ENCODE measurements at regions not wholly inside any gene's neighbourhood (a gene's known extent, or its start where the extent isn't known, plus 50 kb on each side); places are given as distances from the start of the nearest gene placed in this dataset.
"Not testable (repeated sequence)": the region's sequence is repeated elsewhere in the genome, so short reads cannot be mapped to it uniquely, and the experiment has no call there.

- DNase-seq (ENCODE audit: low read depth in 1 of 2, low spot score in 1 of 2) = not testable (repeated sequence)
Observed at GRCh38 chr1:173394813-173395212, 82.3 kb upstream of the PRDX6 start.

GRCh38 chr1:173395762-173396161 is 81.4 kb upstream of the PRDX6 start:
- DNase-seq (ENCODE audit: low read depth in 1 of 2, low spot score in 1 of 2) = no peak

- no peak for DNase-seq (ENCODE audit: low read depth in 1 of 2, low spot score in 1 of 2)
Observed at GRCh38 chr1:173400387-173400995, 76.6 kb upstream of the PRDX6 start.

- DNase-seq (ENCODE audit: low read depth in 1 of 2, low spot score in 1 of 2) = no peak
Observed at GRCh38 chr1:173403996-173404395, 73.1 kb upstream of the PRDX6 start.

- no peak for DNase-seq (ENCODE audit: low read depth in 1 of 2, low spot score in 1 of 2)
Observed at GRCh38 chr1:173405281-173405680, 71.9 kb upstream of the PRDX6 start.

GRCh38 chr1:173405834-173406233 is 71.3 kb upstream of the PRDX6 start:
- DNase-seq (ENCODE audit: low read depth in 1 of 2, low spot score in 1 of 2) = no peak

GRCh38 chr1:173406783-173407230 is 70.3 kb upstream of the PRDX6 start:
- DNase-seq (ENCODE audit: low read depth in 1 of 2, low spot score in 1 of 2) = no peak

GRCh38 chr1:173407846-173408245 is 69.3 kb upstream of the PRDX6 start:
- DNase-seq (ENCODE audit: low read depth in 1 of 2, low spot score in 1 of 2) = no peak

GRCh38 chr1:173408886-173409285 is 68.2 kb upstream of the PRDX6 start:
- DNase-seq (ENCODE audit: low read depth in 1 of 2, low spot score in 1 of 2) = no peak

GRCh38 chr1:173409613-173410012 is 67.5 kb upstream of the PRDX6 start:
- no peak for DNase-seq (ENCODE audit: low read depth in 1 of 2, low spot score in 1 of 2)

- no peak for DNase-seq (ENCODE audit: low read depth in 1 of 2, low spot score in 1 of 2)
Observed at GRCh38 chr1:173410133-173410793, 66.9 kb upstream of the PRDX6 start.

- DNase-seq (ENCODE audit: low read depth in 1 of 2, low spot score in 1 of 2) = no peak
Observed at GRCh38 chr1:173410794-173411236, 66.3 kb upstream of the PRDX6 start.

- DNase-seq (ENCODE audit: low read depth in 1 of 2, low spot score in 1 of 2) = no peak
Observed at GRCh38 chr1:173411835-173412742, 65.0 kb upstream of the PRDX6 start.

- DNase-seq (ENCODE audit: low read depth in 1 of 2, low spot score in 1 of 2) = no peak
Observed at GRCh38 chr1:173413271-173413707, 63.8 kb upstream of the PRDX6 start.

GRCh38 chr1:173414136-173414535 is 63.0 kb upstream of the PRDX6 start:
- DNase-seq (ENCODE audit: low read depth in 1 of 2, low spot score in 1 of 2) = no peak

GRCh38 chr1:173414539-173415226 is 62.5 kb upstream of the PRDX6 start:
- DNase-seq (ENCODE audit: low read depth in 1 of 2, low spot score in 1 of 2) = no peak

- no peak for DNase-seq (ENCODE audit: low read depth in 1 of 2, low spot score in 1 of 2)
Observed at GRCh38 chr1:173415490-173415889, 61.6 kb upstream of the PRDX6 start.

- DNase-seq (ENCODE audit: low read depth in 1 of 2, low spot score in 1 of 2) = no peak
Observed at GRCh38 chr1:173415905-173416450, 61.2 kb upstream of the PRDX6 start.

GRCh38 chr1:173417563-173417962 is 59.6 kb upstream of the PRDX6 start:
- DNase-seq (ENCODE audit: low read depth in 1 of 2, low spot score in 1 of 2) = no peak

- DNase-seq (ENCODE audit: low read depth in 1 of 2, low spot score in 1 of 2) = no peak
Observed at GRCh38 chr1:173418107-173418985, 58.8 kb upstream of the PRDX6 start.

Measured in activated T-helper 1 cell treated with anti-CD3 and anti-CD28 coated beads, Interleukin-2, amount 50 U/mL, for 16 hours (primary cell).